Stimulated activated CD4-positive, alpha-beta T cell treated with anti-CD3 and anti-CD28 coated beads, TNF-alpha, amount 100 ng/mL, for 48 hours (primary cell): ENCODE measurements at regions not wholly inside any gene's neighbourhood (a gene's known extent, or its start where the extent isn't known, plus 50 kb on each side); places are given as distances from the start of the nearest gene placed in this dataset.

Source experiments
- DNase-seq, 3 donors: peaks; one replicate each; pipeline ENCODE4 v3.0.0-alpha.2; 2020; ENCODE audit warnings: low read depth in 3 of 3

DNA sequence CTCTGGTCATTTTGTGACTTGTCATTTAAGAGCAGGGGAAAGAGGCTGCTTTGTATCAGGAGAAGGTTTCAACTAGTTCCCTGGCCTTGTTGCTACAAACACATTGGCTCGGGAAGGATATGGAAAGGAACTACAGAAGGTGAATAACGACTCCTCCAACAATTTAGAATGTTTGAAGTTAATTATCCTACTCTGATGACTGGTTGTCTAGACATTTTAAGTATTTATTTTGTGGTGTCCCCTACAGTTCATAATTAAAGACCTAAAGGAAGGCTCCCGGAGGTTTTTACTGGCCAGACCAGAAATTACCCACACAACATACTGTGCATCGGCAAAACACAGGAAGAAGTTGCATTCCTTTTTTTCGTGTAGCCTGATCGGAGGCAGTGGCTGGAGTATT, 515.8 kb upstream of the SALL1 start:
- no peak for DNase-seq

DNA sequence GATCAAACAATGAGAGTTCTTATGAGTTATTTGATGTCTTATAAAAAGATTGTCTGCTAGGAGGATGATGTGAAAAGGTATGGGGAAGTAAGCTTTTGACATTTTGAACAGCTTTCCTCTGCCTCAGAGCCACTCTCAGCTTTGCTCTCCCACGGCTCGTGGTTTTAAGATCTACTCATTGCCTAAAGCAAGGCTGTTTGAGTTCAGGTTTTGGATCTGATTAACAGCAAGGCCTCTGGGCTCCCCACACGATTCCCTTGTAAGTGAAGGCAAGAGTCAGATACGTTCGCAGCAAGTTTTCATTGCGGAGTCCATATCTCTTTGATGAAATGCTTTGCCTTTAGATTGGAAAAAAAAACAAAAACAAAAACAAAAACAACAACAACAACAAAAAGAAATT, 515.0 kb upstream of the SALL1 start:
- DNase-seq = no peak

DNA sequence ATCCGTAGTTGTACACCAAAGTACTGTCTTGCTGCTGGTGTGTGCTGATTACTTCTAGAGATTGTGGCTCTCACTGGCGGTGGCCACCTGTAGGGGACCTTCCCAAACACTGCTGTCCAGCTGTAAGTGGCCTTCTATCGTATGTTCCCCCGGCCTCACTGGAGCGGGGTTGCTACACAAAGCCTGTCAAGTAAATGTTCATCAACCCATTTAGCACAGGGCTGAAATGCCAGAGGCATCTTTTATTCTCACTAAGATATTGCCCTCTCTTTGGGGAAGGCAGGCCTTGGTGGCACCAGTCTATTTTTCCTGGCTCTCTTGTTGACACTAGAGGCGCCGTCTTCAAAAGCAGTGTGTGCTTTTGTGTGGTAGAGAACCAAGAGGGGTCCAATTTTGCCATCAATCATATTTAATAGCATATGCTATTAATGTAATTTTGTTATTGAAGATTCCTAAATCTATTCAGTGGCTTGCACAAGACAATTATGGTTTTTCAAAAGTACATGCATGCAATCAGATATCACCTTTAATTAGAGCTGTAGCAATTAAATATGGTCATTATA, 514.4 kb upstream of the SALL1 start:
- no peak for DNase-seq

DNA sequence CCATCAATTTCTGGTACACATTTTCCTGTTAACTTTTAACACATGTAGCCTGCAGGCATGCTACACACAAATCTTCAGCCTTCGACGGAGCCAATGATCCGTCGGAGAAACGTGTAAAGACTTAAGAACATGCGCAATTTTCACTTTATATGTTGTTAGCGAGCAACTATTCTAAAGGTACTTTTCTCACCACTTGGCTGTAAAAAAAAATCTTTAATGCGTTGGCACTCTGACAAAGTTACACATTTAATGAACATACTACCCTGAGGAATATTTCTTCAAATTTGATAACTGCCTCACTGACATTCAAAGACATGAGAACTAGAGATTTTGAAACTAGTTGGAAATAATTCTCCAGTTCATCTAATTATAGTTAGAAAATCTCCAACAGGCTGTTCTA, 507.5 kb upstream of the SALL1 start:
- no peak for DNase-seq

DNA sequence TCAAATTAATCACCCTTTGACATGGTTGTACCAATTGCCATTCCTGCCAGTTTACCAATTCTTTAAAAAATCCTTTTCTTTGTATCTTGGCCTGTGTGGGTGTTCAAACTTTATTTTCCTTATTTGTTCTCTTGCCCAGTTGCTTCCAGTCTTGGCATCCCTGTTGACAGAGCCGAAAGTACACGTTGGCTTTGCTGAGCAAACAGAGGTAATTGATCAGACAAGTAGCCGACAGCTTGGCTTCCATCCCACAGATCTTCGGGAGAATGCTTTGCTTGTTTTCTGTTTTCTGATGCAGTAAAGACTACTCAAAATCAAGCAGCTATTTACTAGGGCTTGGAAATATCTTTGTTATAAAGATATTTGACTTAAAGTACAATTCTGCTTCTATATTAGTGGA, 506.8 kb upstream of the SALL1 start:
- no peak for DNase-seq

DNA sequence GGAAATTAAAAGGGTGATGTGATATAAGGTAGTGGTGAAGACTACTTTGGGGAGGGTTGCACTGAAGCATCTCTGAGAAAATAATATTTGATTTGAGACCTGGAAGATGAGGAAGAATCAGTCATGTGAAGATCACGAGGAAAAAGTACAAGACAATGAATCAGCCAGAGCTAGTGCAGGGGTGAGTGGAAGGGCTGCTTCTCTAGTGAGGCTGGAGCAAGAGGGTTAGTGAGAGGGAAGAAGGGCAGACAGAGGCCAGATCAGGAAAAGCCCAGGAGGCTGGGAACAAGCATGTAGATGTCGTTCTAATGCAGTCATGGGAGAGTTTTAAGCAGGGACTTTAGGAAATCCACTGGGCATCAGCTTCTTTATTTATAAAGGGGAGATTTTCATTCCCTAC, 504.2 kb upstream of the SALL1 start:
- no peak for DNase-seq

DNA sequence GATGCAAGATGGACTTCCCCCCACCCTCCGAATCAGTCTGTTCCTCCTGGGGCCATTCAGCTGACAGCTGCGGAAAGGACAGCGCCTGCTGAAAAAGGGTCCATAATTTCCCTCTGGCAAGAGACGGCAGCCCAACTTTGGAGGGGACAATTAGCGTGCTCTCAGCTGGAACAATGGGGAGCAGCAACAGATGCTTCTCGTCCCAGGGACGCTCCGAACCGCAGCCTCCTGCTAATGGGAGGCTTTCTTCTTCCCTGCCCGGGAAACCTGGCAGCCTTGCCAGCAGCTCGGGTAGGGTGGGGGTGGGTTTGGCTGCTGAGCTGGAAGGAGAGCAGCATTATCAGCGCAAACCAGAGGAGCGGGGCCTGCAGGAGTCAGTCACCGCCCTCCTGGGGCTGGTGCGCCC, 500.0 kb upstream of the SALL1 start:
- DNase-seq = no peak

DNA sequence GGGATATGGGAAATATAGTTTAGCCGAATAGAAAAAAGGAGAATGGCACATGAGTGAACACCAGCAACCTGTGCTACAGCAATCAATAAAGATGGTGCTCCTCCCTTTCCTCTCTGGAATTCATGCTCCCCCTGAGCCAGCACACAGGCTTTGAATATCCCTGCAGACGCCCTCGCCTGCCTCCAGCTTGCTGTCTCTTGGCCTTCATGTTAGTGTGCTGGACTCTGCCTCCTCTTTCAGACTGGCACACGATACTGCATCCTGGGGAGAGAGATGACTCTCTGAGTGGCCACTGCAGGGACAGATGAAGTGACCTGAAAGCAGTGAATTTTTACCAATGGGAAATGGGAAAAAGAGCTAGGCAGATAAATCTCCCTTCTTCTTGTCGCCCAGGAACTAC, 498.6 kb upstream of the SALL1 start:
- no peak for DNase-seq

DNA sequence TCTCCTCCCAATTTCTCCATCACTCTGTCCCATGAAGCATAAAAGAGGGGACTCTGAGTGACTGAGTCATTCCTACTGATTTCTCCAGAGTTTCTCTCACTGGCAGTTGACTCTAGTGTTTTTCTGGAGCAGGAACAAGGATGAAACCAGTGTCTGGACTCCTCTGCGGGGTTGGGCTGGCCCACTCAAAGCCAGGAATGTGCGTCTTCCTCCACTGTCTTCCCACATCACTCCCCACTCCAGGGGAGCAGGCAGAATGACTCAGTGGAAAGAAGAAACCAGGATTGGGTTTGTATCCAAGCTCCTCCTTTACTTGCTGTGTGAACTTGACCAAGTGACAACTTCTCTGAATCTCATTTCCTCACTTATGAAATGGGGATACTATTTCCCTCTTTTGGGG, 497.5 kb upstream of the SALL1 start:
- no peak for DNase-seq

DNA sequence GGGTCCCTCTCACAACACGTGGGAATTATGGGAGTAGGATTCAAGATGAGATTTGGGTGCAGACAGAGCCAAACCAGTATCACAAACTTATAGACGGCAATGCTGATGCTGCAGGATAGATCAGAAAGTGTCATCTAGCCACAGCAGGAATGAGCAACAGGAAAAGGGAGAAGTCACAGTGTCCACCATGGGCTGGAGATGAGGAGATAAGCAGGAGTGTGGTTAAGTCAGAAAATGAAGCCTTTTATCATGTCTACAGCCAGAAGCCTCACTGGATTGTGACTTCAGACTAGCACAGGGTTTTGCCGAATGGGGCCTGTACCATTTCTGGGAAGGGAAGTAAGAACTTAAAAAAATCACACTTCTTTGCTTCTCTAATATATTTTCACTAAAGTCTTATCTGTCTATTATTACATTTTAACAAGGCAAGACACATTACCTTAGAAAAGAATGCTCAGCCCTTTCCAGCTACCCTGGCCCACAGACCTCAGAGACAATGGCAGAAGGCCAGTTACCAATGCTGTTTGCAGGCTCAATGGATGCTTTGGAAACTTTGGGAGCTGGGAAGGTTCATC, 490.2 kb upstream of the SALL1 start:
- DNase-seq = no peak

DNA sequence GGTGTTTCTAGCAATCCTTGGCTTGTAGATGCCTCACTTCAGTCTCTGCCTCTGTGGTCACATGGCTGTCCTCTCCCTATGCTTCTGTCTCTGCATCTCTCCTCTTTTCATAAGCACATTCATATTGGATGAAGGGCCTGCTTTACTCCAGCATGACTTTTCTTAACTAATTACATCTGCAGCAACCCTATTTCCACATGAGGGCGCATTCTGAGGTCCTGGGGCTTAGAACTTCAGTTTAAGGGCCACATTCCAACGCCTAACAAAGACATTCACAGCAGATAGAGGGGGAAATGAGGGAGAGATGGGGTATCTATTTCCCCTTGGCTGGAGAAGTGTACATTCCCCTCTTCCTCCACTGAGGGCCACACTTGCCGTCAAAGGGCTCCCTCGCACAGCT, 489.1 kb upstream of the SALL1 start:
- no peak for DNase-seq

DNA sequence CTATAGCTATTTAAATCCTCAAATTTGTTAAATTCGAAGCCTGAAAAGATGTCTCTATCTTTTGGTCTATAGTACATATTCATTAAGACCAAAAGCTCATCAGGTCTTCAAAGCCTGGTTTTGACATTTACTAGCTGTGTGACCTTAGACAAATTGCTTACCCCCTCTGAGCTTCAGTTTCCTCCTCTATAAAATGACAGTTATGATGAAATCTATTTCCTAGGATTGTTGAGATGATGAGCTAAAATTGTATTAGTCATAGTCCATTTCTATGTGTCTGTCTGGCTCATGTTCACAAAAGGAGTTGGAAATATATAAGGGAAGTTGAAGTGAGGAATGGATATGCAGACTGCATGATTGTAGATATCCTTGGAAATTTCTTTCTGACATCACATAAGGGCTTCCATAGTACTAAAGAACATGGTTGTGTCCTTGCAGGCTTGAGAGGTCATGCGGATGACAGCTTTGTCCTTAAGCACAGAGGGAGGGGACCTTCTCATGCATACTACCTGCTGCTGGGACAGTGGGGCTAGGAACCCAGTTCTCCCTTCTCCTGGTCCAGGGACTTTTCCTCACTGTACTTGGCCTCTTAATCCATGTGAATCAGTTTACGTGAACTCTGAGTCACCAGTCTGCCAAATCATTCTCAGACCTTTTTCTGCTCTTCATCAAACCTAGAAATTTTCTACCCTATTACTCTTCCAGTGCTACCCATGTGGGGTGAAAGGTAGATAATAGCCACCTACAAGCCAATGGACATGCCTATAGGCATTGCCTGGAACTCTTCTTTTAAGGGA, 487.5 kb upstream of the SALL1 start:
- no peak for DNase-seq

DNA sequence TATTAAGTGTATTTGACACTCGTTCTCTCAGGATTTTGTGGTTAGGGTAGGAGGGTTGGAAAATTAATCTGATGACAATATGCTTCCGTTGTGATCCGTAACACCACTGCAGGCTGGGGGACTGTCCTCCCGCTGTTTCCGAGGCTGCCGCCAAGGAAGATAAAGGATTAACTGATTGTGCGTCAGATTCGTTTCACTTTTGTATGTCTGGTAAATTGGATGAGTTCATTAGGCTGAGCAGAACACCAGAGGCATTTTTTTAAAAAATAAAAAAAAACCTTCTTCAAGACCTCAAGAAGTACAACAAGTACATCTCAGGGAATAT, 486.7 kb upstream of the SALL1 start:
- DNase-seq = no peak

DNA sequence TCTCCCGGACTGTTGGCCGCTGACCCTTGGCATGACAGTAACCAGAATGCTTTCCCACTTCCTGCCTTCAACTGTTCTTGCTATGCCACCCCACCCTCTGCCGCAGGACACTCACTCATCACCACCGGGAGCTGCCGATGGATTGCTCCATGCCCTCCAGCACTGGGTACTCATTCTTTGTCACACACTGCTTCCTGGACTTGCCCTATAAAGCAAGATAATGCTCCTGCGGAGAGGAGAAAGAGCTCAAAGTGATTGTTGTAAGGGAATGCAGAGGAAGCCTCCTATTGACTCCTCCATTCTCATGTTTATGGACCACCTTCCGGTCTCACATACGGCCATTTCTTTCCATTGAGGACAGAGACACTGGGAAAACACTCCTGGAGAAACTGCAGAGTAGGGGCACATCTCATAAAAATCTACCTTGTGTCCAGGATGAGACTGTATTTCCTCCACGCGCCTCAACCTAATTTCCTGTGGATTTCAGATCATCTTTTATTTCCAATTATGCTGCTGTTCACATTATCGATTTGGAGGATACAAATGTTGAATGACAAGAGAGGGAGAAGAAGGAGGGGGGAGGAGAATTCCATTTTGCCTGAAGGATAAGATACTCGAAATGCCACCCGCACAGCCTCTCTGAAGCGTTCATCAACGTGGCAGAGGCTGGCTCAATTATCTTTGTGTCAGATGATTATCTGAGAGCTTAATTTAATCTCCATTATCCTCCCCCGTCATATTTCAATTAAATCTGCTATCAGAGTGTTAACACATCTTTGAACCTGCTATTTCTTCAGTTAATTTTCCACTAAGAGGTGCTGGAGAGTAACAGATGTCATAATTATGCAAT, 486.1 kb upstream of the SALL1 start:
- DNase-seq = no peak

DNA sequence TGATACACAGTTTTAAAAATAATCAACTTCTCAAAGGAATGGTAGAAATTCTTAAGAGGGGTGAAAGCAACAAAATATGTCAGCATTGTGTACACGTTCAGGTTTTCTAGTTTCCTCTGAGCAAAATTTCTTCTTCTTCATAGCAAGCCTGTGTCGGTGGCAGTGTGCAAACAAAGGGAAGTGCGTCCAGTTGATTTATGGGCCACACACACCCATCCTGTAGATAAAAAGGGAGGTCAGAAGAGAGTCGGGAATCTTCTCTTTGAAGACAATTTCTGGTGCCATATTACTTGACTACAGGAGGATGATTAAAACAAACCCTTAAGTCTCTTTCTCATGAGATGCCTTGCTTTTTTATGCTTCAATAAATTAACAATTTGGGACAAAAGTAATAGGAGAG, 484.1 kb upstream of the SALL1 start:
- no peak for DNase-seq

DNA sequence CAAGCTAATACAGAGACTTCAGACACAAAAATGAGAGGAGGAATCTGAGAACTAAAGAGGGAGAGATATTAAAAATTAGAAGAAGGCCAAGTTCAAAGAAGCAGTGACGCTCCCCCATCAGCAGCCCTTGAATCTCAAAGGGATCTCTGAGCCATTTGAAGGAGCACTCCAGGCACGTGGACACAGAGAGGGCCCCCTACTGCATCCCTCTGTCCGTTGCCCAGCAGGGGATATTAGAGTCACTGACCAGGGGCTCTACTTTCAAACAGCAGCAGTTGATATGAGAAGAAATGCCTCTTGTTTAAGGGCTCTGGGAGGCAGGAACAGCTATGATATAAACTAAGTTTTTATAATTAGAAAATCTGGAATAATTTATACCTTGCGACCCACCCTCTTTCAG, 479.0 kb upstream of the SALL1 start:
- no peak for DNase-seq

DNA sequence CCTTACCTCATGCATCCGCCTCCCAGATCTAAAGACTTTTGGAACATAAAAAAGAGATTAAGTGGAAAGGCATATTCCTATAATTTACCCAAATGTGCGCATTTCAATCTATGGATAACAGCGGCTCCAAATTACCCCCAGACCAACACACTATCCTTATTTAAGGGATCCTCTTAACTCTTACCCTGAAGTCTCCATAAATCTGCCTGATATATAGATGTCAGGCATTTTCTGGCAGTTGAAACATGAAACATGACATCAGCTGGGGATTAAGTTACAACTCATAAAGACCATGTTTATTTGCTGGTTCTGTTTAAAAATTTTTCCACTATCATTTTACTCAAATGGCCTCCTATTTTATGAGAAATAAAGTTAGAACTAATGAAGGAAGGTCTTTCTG, 478.5 kb upstream of the SALL1 start:
- DNase-seq = no peak

DNA sequence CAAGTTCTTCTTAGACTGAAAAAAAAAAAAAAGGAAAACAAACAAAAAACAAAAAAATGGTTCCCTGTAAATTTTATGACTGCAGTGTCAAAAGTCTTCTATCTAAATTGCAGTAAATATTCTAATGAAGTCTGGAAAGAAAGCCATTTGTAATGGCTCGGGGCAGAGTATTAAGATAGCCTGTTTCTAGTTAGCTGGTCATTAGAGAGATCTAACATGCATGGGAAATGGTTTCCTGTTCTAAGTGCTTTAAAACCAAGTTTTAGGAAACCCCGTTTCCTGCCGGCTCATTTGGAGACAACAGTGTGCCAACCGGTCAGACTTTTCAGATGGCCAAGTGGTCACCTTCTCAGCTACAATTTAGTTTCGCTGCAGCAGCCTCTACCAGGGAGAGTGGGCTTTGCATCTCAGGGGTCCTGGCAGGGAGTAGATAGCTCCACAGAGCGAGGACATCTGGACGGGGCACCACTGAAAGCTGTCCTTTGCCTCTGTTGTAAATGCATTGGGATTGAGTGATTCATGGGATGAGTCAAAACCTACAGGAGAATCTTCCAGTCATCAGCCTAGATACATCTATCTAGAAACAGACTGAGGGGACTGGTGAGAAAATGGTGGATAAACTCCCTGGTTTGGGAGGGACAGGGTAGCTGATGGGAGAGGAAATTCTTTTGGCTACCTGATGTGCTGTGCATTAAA, 473.2 kb upstream of the SALL1 start:
- no peak for DNase-seq

DNA sequence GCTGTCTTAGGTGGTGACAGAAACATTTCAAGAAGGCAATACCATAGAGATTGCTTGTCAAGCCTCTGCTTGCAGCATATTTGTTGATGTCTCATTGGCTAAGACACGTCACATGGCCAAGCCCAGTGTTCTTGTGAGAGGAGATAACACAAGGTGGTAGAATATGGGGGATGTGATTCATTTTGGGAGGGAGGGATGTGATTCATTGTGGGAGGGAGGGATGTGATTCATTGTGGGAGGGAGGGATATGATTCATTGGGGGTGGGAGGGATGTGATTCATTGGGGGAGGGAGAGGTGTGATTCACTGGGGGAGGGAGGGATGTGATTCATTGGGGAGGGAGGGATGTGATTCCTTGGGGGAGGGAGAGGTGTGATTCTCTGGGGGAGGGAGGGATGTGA, 470.5 kb upstream of the SALL1 start:
- no peak for DNase-seq

DNA sequence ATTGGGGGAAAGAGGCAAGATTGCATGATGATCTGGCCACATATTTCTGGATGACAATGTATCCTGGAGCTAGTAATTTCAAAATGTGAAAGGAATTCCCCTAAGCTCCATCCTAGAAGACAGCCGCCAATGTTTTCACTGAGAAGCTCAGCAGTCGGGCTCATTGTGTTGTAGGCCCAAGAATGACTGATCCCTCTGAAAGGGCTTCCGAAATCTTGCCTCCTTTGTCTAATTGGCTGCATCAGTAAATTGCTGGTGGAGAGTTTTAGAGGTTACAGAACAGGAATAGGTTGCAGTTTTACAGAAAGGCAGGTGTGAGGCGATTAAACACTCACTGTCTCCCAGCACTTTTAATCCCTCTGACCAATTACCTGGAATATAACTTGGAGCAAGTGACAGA, 464.1 kb upstream of the SALL1 start:
- DNase-seq = no peak

DNA sequence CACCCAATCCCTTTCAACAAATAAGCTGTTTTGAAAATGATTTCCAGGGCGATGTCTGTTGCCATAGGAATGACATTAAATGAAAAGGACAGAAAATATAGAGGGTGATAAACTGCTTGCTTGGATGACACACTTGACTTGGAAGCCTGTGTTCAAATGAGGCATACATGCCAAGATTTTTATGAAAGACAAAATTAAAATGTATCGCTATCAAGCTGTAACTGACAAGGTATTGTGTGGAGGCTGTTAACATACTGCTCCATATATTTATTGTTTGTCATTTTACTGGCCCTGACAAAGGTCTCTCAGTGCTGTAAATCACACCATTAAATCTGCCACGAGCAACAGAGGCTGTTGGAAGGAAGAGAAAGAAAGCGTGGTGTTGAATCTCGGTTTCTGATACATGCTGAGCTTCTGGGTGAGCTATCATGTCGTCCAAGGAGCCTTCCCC, 456.2 kb upstream of the SALL1 start:
- DNase-seq = no peak

DNA sequence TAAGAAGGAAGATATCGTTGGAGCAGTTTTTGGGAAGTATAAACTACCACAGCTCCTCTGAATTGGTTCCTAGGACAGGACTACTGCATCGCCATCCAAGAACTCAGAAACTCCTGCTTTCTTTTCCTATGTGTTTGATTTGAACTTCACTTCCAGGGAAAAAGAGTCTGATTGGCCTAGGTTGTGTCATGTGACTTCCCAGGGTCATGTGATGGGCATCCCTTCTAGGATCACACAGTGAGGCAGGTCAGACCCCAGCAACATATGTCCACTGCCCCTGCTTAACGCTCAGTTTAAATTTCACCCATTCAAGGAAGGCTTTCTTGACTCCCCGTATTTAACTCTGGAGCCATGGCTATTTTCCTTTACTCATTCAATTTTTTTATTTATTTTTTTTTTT, 445.2 kb upstream of the SALL1 start:
- DNase-seq = no peak
